ENCODE measurements at regions not wholly inside any gene's neighbourhood (a gene's known extent, or its start where the extent isn't known, plus 50 kb on each side); places are given as distances from the start of the nearest gene placed in this dataset.

DNA sequence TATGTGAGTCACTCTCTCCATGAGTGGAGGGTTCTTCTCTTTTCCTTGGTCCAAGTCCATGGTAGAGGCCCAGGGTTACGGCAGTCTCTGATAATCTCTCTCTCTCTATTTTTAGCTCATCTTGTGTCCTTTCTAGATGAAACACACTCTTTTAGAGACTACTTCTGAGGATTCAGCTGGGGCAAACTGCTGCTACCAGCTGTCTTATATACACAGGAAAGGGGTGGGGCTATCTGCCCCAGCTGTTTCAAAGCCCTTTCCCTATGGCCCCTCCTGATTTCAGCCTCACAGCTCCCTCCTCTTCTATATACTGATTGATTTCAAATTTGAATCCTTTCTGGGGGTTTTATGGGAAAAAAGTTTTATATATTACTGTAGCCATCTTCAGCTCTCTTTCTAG lies 324.8 kb downstream of the RWDD3 start:
- peak in 1 of 11 donors; percentile 2 for DNase-seq (ENCODE audit: extremely low read depth in 1 of 11, low read depth in 9 of 11, low spot score in 4 of 11)

DNA sequence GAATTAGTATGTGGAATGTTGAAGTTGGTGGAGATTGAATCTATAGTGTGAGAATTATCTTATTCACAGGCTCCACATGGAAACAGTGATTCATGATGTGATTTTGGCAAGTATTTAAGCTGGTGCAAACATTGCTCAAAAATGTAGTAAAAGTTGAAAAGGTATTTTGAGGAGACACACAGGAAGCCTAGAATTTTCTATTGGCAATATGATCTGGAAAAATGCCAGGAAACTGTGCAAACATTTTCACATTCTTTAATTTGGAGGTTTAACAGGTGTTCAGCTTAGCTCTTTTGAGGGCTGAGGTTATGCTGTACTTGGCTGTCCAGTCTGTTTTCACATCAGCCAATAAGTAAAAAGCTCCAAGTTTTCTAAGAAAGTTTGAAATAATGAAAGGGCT lies 327.3 kb downstream of the RWDD3 start:
- no peak for DNase-seq (ENCODE audit: extremely low read depth in 1 of 11, low read depth in 9 of 11, low spot score in 4 of 11)

DNA sequence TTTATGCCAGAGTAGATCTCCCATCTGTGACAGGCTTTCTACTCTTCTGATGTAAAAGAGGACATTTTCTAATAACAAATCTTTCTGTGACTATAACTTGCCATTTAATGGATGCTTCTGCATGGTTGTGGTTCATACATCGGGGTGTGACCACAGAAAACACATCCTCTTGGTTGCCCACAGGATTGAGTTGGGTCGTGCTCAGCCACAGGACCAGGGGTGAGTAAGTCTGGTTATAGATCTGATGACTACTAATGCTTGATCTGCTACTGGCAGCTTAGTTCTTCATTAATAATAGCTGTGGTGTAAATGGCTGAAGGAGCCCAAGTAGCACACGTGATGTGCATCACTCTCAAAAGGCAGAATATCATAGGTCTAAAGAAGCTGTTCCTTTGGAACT lies 328.2 kb downstream of the RWDD3 start:
- DNase-seq (ENCODE audit: extremely low read depth in 1 of 11, low read depth in 9 of 11, low spot score in 4 of 11): no peak

DNA sequence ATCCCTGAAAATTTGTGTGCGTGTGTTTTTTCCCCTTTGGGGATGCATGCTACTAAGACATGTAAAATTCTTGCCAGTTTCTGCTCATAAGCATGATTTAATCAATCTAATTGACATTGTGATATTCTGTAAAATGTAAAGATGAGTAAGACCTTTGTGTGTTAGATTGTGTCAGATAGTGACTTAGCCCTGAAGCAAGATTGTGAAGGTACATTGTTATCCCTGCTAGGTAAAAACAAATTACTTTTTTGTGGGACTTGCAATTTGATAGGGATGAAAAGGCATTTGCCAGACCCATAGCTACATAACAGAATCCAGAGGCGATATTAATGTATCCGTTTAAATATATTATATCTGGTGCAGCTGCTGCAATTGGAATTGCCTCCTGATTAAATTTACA lies 338.0 kb downstream of the RWDD3 start:
- DNase-seq (ENCODE audit: extremely low read depth in 1 of 11, low read depth in 9 of 11, low spot score in 4 of 11): no peak

DNA sequence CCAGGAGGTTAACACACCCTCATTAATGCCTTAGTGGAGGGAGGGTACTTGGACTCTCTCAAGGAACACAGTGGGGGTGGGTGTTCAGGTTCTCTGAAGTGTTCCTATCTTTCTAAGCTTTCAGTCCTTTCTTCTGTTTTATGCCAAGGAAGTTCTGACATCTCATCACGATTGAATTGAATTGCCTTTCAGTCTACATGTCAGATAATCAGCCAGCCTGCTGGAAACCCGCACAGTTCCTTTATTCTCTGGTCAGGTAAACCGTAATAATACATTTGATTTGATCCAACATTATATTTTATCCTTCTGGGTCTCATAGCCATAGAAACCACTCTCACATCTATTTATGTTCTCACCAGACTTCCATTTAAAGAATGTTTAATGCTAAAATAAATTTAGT lies 339.0 kb downstream of the RWDD3 start:
- DNase-seq (ENCODE audit: extremely low read depth in 1 of 11, low read depth in 9 of 11, low spot score in 4 of 11): no peak

DNA sequence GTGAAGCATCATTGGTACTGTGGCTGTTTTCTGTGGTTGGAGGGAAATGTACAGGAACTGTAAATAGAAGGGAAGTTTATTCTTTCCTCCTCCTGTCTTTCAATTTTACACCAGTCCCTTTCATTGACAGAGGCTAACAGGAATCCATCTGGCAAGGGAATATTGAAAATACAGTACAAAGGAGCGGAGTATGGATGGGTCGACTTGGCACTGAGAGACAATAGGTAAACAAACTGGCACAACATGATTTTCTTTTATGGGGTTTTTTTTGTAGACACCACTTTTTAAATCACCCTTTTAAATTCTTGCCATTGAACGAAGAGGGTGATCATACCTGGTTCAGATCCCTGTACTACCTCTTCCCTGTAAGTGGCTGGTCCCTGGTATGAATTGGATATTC lies 341.3 kb downstream of the RWDD3 start:
- no peak for DNase-seq (ENCODE audit: extremely low read depth in 1 of 11, low read depth in 9 of 11, low spot score in 4 of 11)

DNA sequence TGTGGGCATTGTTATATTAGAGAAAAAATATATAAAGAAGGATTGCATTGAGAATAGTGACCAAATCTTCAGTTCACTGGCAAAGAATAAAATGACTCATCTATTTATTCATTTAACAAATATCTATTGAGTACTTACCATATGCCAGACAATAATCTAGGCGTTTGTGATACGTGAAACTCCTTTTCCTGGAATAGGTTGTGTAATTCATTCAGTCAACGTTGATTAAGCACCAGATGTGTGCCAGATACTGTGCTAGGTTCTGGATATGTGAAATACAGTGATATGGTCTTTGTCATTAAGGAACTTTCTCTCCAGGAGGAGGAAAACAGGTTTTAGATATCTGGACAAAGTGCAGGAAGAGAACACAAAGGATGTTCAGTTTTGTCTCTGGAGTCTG lies 344.5 kb downstream of the RWDD3 start:
- DNase-seq (ENCODE audit: extremely low read depth in 1 of 11, low read depth in 9 of 11, low spot score in 4 of 11): no peak

DNA sequence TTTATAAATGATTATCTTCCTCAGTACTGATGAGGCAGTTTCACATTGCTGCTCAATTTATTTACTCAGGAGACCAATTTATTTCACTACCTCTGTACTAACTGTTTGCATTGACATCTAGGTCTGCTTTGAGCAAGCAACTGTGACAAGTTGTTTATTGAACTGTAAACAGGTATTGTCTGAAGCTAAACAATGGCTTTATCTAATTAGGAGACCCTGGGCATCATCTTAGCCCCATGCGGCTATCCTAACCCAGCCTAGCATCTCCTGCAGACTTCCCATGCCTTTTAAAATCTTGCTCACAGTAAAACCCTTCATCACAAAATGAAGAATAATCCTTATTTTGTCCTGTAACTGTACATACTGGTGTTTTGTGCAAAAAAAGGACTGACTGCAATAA lies 348.2 kb downstream of the RWDD3 start:
- DNase-seq (ENCODE audit: extremely low read depth in 1 of 11, low read depth in 9 of 11, low spot score in 4 of 11): no peak

DNA sequence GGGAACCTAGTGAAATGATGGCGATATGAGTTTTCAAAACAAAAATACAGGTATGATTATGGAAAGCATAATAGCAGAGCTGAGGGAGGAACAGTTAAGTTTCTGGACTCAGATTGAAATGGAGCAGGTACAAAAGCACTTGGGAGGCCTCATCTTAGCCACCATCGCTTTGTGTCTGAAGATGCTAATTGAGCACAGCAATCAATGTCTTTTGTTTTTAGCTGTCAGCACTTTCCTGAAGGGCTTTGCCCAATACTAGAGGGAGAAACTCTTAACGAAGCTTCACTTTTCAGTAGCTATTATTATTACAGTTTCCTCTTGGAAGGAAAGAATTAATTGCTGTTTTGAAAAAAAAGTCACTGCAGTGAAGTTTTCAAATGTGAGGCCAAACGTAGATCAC lies 348.7 kb downstream of the RWDD3 start:
- no peak for DNase-seq (ENCODE audit: extremely low read depth in 1 of 11, low read depth in 9 of 11, low spot score in 4 of 11)

DNA sequence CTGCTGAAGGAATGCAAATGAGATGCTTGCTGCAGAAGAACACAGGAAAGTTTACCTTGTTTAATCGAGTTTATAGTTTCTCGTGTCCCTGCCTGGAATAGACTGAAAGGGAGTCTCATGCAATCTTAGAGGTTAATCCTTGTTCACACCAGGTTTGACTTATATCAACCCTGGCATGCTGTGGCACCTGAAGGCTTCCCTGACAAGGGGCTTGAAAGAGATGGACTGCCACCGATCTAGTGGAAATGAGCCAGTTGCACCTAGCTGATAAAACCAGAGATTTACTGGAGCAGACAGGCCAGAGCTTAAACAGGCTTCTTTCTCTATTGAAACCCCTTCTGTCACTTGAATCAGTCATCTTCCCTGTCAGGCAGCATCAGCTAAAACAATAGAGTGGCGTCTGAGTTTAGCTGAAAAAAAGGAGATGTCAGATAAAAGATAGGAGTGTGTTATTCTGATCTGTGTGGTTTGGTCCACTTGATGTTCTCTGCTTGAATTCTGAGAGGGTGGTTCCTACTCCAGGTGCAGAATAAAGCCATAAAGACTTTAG lies 349.7 kb downstream of the RWDD3 start:
- DNase-seq (ENCODE audit: extremely low read depth in 1 of 11, low read depth in 9 of 11, low spot score in 4 of 11): no peak

DNA sequence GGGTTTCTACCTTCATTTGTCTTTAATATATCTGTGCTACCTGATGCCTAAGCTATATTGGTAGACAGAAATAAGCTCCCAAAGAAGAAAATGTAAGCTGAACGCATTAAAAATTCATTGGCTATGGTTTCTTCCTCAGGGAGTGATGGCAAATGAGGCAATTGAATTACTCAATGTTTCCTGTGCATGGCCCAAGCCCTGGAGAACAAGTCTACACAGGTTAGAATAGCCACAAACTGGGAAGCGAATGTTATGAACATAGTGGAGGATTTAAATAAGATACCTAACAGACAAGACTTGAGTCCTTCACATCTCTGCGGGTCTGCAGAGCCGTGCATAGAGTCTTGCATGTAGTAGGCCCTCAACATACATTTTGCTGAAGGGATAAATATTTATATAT lies 350.3 kb downstream of the RWDD3 start:
- no peak for DNase-seq (ENCODE audit: extremely low read depth in 1 of 11, low read depth in 9 of 11, low spot score in 4 of 11)

DNA sequence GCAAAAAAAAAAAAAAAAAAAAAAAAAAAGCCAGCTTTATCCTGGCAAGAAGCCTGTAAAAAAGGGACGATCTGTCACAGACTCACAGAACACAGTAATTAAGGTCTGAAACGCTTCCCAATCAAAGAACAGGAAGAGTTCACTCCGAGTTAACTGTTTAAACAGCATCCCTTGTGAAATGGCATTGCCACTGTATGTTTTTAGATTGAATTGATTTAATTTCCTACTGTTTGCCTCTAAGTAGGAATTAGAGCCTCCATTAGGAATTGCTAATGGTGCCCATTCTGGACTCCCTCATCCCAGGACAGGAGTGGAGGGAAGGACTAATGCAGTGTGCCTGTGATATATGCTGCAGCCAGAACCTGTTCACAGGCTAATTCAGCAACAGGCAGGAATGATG lies 370.8 kb downstream of the RWDD3 start:
- DNase-seq (ENCODE audit: extremely low read depth in 1 of 11, low read depth in 9 of 11, low spot score in 4 of 11): no peak

DNA sequence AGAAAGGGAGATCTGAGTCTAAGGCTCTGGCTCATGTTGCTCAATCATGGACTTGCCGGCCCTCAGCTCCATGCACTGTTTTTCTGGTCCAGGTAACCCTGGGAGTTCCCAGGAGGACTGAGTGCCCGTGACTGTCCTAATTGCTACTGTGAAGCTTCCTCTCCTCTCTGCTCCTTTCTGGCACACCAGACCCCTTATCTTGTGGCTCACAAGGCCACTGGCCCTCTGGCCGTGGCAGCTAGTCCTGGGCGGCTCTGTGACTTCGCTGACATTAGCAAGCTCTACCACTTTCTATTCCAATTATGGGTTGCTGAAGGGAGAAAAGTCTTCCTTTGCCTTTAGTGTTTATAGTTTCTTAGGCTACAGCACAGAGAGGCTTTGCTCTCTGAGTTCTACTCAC lies 380.2 kb downstream of the RWDD3 start:
- no peak for DNase-seq (ENCODE audit: extremely low read depth in 1 of 11, low read depth in 9 of 11, low spot score in 4 of 11)

DNA sequence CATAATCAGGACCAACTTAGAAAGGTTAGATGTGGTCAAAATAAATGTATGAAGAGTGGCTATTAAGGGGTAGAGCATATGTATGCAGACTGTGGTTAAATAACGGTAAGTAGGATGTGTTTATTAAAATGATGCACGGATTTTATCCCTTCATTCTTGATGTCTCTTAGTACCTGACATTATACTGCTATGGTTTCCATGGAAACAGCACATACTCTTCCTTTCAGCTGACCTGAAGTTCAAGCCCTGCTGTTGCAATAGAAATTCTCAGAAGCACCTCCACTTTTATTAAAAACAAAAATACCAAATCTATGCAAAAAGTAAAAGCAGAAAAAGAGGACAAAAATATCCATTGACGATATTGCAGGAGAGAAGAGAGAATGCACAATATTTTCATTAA lies 381.4 kb downstream of the RWDD3 start:
- DNase-seq (ENCODE audit: extremely low read depth in 1 of 11, low read depth in 9 of 11, low spot score in 4 of 11): no peak

DNA sequence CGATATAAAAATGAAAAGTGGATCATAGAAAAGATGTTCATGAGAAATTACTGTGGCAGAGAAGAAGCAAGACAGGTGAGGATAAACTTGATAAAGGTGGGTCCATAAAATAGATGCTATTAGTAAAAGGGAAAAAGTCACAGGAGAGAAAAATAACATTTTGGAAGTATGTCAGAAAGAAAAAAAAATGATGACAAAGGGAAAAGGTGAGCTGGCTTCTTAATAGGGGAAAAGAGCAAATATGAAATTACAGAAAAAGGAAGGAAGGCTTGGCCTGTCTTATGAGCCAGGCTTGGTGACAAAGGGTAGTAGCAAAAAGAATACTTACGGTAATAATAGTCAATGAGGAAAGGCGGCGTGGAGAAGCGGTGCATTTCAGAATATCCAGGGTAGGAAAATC lies 386.1 kb downstream of the RWDD3 start:
- no peak for DNase-seq (ENCODE audit: extremely low read depth in 1 of 11, low read depth in 9 of 11, low spot score in 4 of 11)

DNA sequence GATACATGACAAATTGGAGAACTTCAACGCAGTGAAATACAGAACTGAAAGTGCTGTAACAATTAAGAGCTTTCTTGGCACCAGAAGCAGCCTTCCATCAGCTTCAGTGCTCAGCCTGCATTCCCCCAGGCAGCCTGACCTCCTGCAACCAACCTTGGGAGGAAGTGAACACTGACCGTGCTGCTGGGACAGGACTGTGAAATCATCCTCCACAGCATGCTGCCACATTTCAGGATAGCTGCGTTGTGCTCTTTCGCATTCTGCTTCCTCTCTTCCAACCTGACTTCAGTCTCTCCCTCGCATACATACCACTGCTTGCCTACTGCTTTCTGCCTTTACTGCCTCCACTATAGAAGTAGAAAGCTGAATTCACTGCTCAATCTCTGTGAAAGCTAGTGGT lies 388.6 kb downstream of the RWDD3 start:
- DNase-seq (ENCODE audit: extremely low read depth in 1 of 11, low read depth in 9 of 11, low spot score in 4 of 11): no peak

DNA sequence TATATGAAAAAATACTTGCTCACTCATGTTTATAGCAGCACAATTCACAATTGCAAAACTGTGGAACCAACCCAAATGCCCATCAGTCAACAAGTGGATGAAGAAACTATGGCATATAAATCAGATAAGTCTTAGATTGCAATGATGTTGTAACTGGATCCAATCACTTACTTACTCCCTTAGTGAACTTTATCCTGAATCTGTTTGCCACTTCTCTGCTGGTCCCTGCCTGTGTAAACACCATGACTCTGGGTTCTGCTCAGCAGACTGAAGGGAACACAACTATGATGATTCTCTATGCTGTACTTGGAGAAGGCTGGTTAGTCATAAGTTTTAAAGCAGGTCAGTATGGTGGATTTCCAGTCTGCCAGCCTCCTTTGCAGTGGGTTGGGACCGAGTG lies 391.2 kb downstream of the RWDD3 start:
- no peak for DNase-seq (ENCODE audit: extremely low read depth in 1 of 11, low read depth in 9 of 11, low spot score in 4 of 11)

DNA sequence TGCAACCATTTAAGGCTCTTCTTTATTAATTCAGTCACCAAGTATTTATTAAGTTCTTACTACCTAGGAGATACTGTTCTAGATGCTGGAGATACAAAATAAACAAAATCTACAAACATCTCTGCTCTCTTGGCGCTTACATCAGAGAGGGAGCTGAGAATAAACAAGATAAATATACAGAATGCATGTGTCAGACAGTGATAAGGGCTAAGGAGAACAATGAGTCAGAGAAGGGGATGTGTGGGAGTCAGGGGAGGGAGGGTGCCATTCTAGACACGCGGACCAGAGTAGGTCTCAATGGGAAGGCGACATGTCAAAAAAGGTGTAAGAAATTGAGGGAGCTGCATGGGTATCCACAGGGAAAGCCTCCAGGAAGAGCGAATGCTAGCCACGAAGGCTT lies 393.2 kb downstream of the RWDD3 start:
- DNase-seq (ENCODE audit: extremely low read depth in 1 of 11, low read depth in 9 of 11, low spot score in 4 of 11): no peak

DNA sequence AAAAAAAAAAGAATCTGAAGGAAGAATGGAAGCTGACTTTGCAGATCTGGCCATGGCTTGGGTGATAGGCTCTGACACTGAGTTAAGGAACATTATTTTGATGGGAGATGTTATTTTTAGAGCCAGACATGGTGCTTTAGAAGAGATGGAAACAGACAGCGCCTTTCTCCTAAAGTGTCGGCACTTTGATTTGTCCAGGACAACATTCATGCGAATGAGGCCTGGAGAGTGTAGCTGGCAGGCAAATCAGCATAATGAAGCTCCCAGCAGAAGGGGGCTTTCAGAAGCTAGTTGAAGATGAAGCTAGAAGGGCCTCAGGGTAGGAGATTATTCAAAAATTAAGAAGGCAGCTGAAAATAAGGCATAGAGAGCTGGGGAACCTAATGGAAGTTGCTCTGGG lies 397.7 kb downstream of the RWDD3 start:
- no peak for DNase-seq (ENCODE audit: extremely low read depth in 1 of 11, low read depth in 9 of 11, low spot score in 4 of 11)

DNA sequence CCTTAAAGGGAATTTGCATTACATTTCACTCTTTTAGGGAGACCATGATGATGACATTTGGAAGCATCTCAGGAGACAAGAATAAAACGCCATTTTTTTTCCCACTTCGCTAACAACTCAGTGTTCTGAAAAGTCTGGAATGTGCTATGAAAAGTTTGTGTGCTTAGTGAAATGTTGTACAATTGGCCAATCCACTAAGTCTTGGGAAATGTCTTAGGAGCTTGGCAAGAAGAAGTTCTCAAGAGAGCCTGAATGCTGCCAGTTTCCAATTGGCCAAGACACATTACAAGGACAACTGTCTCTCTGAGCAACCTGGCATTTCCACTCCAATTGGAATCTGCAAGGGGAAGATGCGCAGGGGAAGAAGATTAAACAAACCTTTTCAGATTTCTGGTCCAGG lies 401.8 kb downstream of the RWDD3 start:
- no peak for DNase-seq (ENCODE audit: extremely low read depth in 1 of 11, low read depth in 9 of 11, low spot score in 4 of 11)

DNA sequence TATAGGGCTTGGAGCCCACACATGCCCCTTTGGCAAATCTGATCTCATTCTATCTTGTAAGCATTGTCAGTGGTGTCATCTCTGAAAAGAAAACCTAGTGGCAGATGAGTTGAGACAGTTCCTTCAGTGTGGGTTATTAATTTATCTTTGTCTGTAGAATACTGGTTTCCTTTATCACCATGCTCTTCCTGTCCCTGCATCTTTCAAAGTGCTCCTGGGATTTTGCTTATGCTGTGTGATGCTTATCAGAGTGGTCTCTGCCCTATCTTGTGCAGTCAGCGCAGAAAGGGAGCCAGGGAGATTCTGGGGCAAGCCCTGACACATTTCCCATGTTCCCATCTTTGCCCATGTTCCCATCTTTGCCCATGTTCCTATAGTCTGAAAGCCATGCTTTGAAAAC lies 402.9 kb downstream of the RWDD3 start:
- no peak for DNase-seq (ENCODE audit: extremely low read depth in 1 of 11, low read depth in 9 of 11, low spot score in 4 of 11)

DNA sequence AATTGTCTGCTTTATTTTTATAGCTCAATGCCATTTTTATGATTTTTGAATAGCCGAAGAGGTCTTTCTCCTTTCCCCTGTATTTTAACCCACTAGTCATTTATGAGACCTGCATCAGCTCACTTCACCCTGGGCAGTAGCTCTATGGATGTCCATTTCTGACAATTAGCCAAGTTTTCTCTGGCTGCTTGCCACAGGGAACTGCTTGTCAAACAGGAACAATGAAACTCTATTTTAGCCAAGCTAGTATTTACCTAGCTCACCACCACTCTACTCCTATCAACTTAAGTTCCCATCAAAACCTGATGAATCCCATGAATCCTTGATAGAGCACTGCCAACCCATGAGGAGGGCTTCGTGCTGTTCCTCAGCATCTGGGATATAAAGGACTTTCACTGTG lies 406.7 kb downstream of the RWDD3 start:
- peak in 6 of 11 donors; percentile 1 to 13 (median 2) for DNase-seq (ENCODE audit: extremely low read depth in 1 of 11, low read depth in 9 of 11, low spot score in 4 of 11)

Measured in renal cortex interstitium (tissue), 11 donors.